H9 (cell line): ENCODE measurements at regions not wholly inside any gene's neighbourhood (a gene's known extent, or its start where the extent isn't known, plus 50 kb on each side); places are given as distances from the start of the nearest gene placed in this dataset.

Source experiments
- DNase-seq: peaks from one replicate; pipeline ENCODE4 v3.0.0-alpha.2; 2017
- H2AFZ ChIP-seq: one replicate; pipeline ENCODE4 v1.6.1; 2013; ENCODE audit warnings: mild to moderate bottlenecking, low read length, control low read depth, moderate library complexity
- H2AK5ac ChIP-seq: 2 replicates; pipeline ENCODE4 v1.6.1; 2013; ENCODE audit warnings: low read length, control low read depth, mixed read lengths; ENCODE audit not compliant: insufficient read length
- H2BK120ac ChIP-seq: one replicate; pipeline ENCODE4 v1.6.1; 2013; ENCODE audit warnings: low read depth, mild to moderate bottlenecking, low read length, control low read depth, inconsistent platforms; ENCODE audit not compliant: poor library complexity, severe bottlenecking
- H2BK12ac ChIP-seq: 2 replicates; pipeline ENCODE4 v1.6.1; 2013; ENCODE audit warnings: low read length, control low read depth, mixed read lengths, low read depth; ENCODE audit not compliant: insufficient read length
- H2BK15ac ChIP-seq: 2 replicates; pipeline ENCODE4 v1.6.1; 2013; ENCODE audit warnings: low read depth, low read length, control low read depth
- H2BK20ac ChIP-seq: one replicate; pipeline ENCODE4 v1.6.1; 2013; ENCODE audit warnings: low read depth, mild to moderate bottlenecking, low read length, control low read depth, inconsistent platforms; ENCODE audit not compliant: poor library complexity, severe bottlenecking
- H2BK5ac ChIP-seq: 2 replicates; pipeline ENCODE4 v1.6.1; 2013; ENCODE audit warnings: low read length, control low read depth, mixed read lengths; ENCODE audit not compliant: insufficient read length
- H3K14ac ChIP-seq: 2 replicates; pipeline ENCODE4 v1.6.1; 2013; ENCODE audit warnings: low read length, control low read depth; ENCODE audit not compliant: insufficient read depth
- H3K18ac ChIP-seq: 2 replicates; pipeline ENCODE4 v1.6.1; 2013; ENCODE audit warnings: low read depth, mild to moderate bottlenecking, mixed read lengths, low read length, control low read depth; ENCODE audit not compliant: insufficient read length
- H3K23ac ChIP-seq: 2 replicates; pipeline ENCODE4 v1.6.1; 2013; ENCODE audit warnings: low read length, control low read depth, mixed read lengths, low read depth; ENCODE audit not compliant: insufficient read length
- H3K23me2 ChIP-seq: 2 replicates; pipeline ENCODE4 v1.6.1; 2013; ENCODE audit warnings: low read depth, mild to moderate bottlenecking, mixed read lengths, low read length, control low read depth; ENCODE audit not compliant: insufficient read length, poor library complexity, severe bottlenecking
- H3K27ac ChIP-seq: 2 replicates; pipeline ENCODE4 v1.5.1; 2013; ENCODE audit warnings: low read length, control low read depth, mixed read lengths, low read depth; ENCODE audit not compliant: insufficient read length
- H3K27me3 ChIP-seq: 2 replicates; pipeline ENCODE4 v1.6.1; 2013; ENCODE audit warnings: low read length, control low read depth, inconsistent platforms; ENCODE audit not compliant: insufficient read depth
- H3K4ac ChIP-seq: 2 replicates; pipeline ENCODE4 v1.6.1; 2013; ENCODE audit warnings: low read depth, mild to moderate bottlenecking, control low read depth, inconsistent platforms, low read length, moderate library complexity
- H3K4me1 ChIP-seq: 2 replicates; pipeline ENCODE4 v1.6.1; 2013; ENCODE audit warnings: low read length, control low read depth, inconsistent platforms; ENCODE audit not compliant: insufficient read depth
- H3K4me2 ChIP-seq: 2 replicates; pipeline ENCODE4 v1.6.1; 2013; ENCODE audit warnings: low read length, control low read depth, mixed read lengths; ENCODE audit not compliant: insufficient read length, insufficient read depth
- H3K56ac ChIP-seq: 2 replicates; pipeline ENCODE4 v1.6.1; 2013; ENCODE audit warnings: low read depth, mild to moderate bottlenecking, mixed read lengths, low read length, control low read depth; ENCODE audit not compliant: insufficient read length
- H3K79me1 ChIP-seq: 2 replicates; pipeline ENCODE4 v1.6.1; 2013; ENCODE audit warnings: low read depth, mild to moderate bottlenecking, moderate library complexity, low read length, control low read depth, inconsistent platforms; ENCODE audit not compliant: insufficient read depth, poor library complexity, severe bottlenecking
- H3K79me2 ChIP-seq: 2 replicates; pipeline ENCODE4 v1.6.1; 2013; ENCODE audit warnings: low read length, control low read depth, inconsistent platforms; ENCODE audit not compliant: insufficient read depth
- H3K9ac ChIP-seq: 2 replicates; pipeline ENCODE4 v1.6.1; 2013; ENCODE audit warnings: low read length, control low read depth, mixed read lengths; ENCODE audit not compliant: insufficient read length; ENCODE audit errors: extremely low read depth
- H3K9me3 ChIP-seq: one replicate; pipeline ENCODE4 v1.6.1; 2013; ENCODE audit warnings: low read depth, low read length, inconsistent platforms; ENCODE audit not compliant: control insufficient read depth
- H3T11ph ChIP-seq: one replicate; pipeline ENCODE4 v1.6.1; 2013; ENCODE audit warnings: mild to moderate bottlenecking, low read length, control low read depth, inconsistent platforms
- H4K20me1 ChIP-seq: one replicate; pipeline ENCODE4 v1.6.1; 2013; ENCODE audit not compliant: control insufficient read depth, insufficient read length, insufficient read depth
- H4K5ac ChIP-seq: 2 replicates; pipeline ENCODE4 v1.6.1; 2013; ENCODE audit warnings: low read depth, mild to moderate bottlenecking, mixed read lengths, low read length, control low read depth; ENCODE audit not compliant: insufficient read length
- H4K8ac ChIP-seq: replicated peaks from 2 replicates; pipeline ENCODE4 v1.6.1; 2013; ENCODE audit warnings: low read length, control low read depth, mixed read lengths, low read depth; ENCODE audit not compliant: insufficient read length
- H4K91ac ChIP-seq: 2 replicates; pipeline ENCODE4 v1.6.1; 2013; ENCODE audit warnings: low read depth, mild to moderate bottlenecking, moderate library complexity, mixed read lengths, low read length, control low read depth; ENCODE audit not compliant: insufficient read length
- H3K27ac Mint-ChIP-seq, 3 experiments: 2 replicates in 2 of 3; 3 replicates in 1 of 3; pipeline ENCODE4 v1.8.0; 2020 to 2021; ENCODE audit warnings: mixed read lengths in 3 of 3, mild to moderate bottlenecking in 1 of 3, moderate library complexity in 1 of 3
- H3K27me3 Mint-ChIP-seq: 2 replicates; pipeline ENCODE4 v1.8.0; 2021; ENCODE audit warnings: low read depth, mild to moderate bottlenecking, moderate library complexity, mixed read lengths
- H3K36me3 Mint-ChIP-seq, 3 experiments: 2 replicates in 2 of 3; 3 replicates in 1 of 3; pipeline ENCODE4 v1.8.0; 2020 to 2021; ENCODE audit warnings: low read depth in 3 of 3, mixed read lengths in 3 of 3; ENCODE audit not compliant: insufficient read depth in 1 of 3
- H3K4me1 Mint-ChIP-seq, 2 experiments: 2 replicates each; pipeline ENCODE4 v1.8.0; 2020; ENCODE audit warnings: mixed read lengths in 2 of 2
- H3K4me3 Mint-ChIP-seq, 2 experiments: 2 replicates in 1 of 2; 3 replicates in 1 of 2; pipeline ENCODE4 v1.8.0; 2020 to 2021; ENCODE audit warnings: mild to moderate bottlenecking in 2 of 2, mixed read lengths in 2 of 2, moderate library complexity in 1 of 2
- H3K9me3 Mint-ChIP-seq, 2 experiments: 2 replicates in 1 of 2; 3 replicates in 1 of 2; pipeline ENCODE4 v1.8.0; 2020; ENCODE audit warnings: mild to moderate bottlenecking in 2 of 2, mixed read lengths in 2 of 2, moderate library complexity in 1 of 2
- CTCF ChIP-seq: fragments of 200-600 bp; sonication (generic); conservative IDR thresholded peaks from 3 replicates; pipeline ENCODE4 v1.8.0; 2021; ENCODE audit warnings: antibody characterized with exemption, mild to moderate bottlenecking
- WGBS: extraction: QIAGEN DNeasy Blood & Tissue Kit; methylation state at CpG from one replicate; pipeline ENCODE4 v1.1.7; 2013; ENCODE audit warnings: missing lambda C conversion rate, low lambda C conversion rate, mixed read lengths; ENCODE audit not compliant: insufficient read length; ENCODE audit errors: extremely low coverage; 5-methylcytosine and 5-hydroxymethylcytosine counted together

- Histone ChIP-seq H3K9ac (no peak overlapping the region), H3K18ac (no peak overlapping the region), H2BK12ac (no peak overlapping the region), H3K23ac (no peak overlapping the region), H3K14ac (no peak overlapping the region), H3K27ac (no peak overlapping the region), H2BK15ac (no peak overlapping the region), H3K79me1 (no peaks in the 10 kb centered on the region), H3K4me1 (no peaks in the 10 kb centered on the region), H3K56ac (no peak overlapping the region), H2AK5ac (no peak overlapping the region), H4K5ac (no peak overlapping the region), H2BK120ac (no peak overlapping the region), H2AFZ (no peak overlapping the region), H3K4me2 (no peak overlapping the region), H4K8ac (no peak overlapping the region), H3K4ac (no peak overlapping the region), H3K79me2 (no peaks in the 10 kb centered on the region; the same call in 1 of the 2 replicates), H4K91ac (no peak overlapping the region), H3K9me3 (peaks cover 18% of the 10 kb centered on the region), H3K23me2 (no peaks in the 10 kb centered on the region), H3K27me3 (no peaks in the 10 kb centered on the region), H4K20me1 (no peaks in the 10 kb centered on the region), H2BK20ac (no peak overlapping the region), H2BK5ac (no peak overlapping the region), H3T11ph (no peak overlapping the region)
- TF ChIP-seq CTCF: no peak
- Mint-ChIP-seq H3K4me1 (peaks cover 4 to 5% of the 10 kb centered on the region in 2 experiments), H3K27me3 (no peaks in the 10 kb centered on the region; the same call in 1 of the 2 replicates), H3K9me3 (peaks cover 72 to 81% of the 10 kb centered on the region in 2 experiments), H3K27ac (no peak overlapping the region), H3K36me3 (peaks cover 21 to 44% (median 29%) of the 10 kb centered on the region in 3 experiments), H3K4me3 (no peak overlapping the region)
- WGBS: no CpG with 5 or more reads among the region's 2 CpGs
- no peak for DNase-seq
These were observed 358.4 kb upstream of the MAGEB16 start for GRCh38 chrX:35439692-35440091.
